GM18511 (cell line): ENCODE measurements at regions not wholly inside any gene's neighbourhood (a gene's known extent, or its start where the extent isn't known, plus 50 kb on each side); places are given as distances from the start of the nearest gene placed in this dataset.

Source experiments
- ATAC-seq: cut with Tn5 transposase; IDR thresholded peaks from one replicate; pipeline ENCODE4 v1.9.1; 2021; ENCODE audit warnings: mild to moderate bottlenecking, moderate library complexity; ENCODE audit not compliant: unreplicated experiment

DNA sequence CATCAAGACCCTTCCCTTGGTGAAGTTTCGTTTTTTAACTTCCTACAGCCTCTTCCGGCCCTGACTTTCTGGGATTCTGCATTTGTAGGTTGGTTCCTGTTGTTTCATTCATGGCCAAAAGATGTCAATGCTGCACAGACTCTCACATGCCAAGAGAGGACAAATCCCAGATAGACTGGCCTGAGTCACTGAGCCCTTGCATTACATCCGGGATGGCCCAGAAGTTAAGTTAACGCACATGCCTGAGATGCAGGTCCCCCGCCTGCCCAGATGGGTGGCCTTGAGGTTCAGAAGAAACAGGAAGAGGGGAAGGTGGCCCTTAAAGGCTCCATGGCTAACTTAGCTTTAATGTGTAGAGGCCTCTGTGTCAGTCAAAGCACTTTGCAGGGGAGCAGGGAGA is 51.6 kb upstream of the SRGAP3 start:
- no peak for ATAC-seq

DNA sequence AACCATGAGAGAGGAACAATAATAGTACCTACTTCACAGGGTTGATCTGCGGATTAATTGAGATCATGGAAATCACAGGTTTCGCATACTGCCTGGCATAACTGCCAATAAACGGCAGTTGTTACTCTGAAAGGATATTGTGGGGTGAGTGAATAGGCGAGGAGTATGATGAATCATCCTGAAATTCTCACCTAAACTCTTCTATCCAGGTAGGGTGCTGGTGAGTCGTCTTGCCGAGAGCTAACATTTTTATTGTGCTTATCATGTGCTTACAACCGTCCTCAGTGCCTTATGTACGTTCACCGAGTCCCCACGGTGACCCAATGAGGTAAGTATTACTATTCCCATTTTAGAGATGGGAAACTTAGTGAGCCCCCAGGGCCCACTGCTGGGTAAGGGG is 52.4 kb upstream of the SRGAP3 start:
- no peak for ATAC-seq

DNA sequence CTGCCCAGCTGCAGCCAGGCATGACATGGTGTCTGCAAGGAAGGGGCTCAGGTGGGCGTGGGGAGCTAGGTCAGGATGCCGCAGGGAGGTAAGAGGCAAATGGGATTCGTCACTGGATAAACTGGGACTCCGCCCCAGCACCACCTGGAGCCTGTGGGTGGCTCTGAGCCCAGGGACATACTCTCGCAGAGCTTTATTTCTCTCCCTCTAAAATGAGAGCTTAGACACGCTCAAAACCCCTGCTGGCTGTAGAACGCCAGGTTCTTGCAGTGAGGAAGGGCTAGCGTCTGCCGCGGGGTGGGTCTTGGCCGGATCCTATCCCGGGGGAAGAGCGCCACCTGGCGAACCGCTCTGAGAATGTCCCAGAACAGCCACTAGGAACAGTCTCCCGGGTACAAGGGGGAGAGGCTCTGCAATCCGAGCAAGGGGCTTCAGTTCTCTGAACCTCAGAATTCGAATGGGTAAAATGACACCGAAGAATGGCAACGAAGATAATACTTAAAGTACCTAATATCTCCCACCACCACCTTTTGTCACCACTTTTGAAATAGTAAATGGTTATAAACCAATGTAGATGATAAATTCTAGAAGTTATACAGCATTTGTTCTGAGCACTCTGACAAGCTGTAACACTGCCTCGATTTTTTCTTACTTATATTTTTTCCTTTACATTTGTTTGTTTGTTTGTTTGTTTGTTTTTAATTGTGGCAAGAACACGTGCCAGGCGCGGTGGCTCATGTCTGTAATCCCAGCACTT is 53.2 kb upstream of the SRGAP3 start:
- ATAC-seq = peak; percentile 97

DNA sequence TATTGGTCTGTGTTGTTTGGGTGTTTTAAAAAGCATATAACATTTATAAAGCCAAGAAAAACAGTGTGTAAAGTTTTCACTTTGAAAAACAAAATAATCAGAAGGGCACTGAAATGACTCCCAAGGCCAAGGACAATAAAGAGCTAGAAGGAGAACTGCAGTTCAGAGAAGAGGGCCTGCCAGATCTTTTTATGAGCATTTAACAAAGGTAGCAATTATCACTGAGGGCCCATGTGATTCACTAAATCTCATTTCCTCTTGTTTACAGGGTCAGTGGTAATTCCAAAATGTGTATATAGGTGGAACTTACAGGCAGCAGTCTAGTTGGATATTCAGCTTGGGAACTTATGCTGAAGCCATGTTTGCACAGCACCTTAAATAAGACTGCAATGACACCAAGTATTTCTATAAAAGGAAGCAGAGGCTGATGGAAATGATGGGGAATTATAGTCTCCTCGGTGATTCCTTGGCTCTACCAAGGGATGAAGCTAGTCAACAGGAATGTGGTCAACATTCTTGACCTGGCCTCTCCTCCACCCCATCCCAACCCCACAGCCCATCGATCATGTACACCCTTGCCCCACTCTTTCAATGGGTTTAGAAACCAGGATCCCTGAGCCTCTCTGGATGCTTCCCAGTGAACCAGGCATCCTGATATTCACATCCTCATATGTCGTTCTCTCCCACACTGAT is 54.4 kb upstream of the THUMPD3 start:
- ATAC-seq = no peak

DNA sequence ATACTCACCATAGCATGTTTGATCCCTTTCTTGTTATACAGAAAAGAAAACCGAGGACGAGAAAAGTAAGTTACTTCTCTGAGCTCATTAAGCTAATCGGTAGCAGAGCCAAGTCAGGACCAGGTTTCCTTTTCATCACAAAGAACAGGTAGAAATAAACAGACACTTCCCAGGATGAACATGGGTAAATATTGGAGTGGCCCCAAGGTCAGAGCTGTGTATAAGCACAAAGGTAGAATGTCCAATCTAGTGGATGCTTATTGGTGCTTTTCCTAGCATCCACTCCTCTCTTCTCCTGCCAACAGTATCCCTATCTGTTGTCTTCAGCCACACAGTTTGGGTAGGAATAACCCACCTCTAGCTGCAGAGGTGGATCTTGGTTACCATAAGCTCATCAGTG is 52.8 kb upstream of the THUMPD3 start:
- no peak for ATAC-seq

DNA sequence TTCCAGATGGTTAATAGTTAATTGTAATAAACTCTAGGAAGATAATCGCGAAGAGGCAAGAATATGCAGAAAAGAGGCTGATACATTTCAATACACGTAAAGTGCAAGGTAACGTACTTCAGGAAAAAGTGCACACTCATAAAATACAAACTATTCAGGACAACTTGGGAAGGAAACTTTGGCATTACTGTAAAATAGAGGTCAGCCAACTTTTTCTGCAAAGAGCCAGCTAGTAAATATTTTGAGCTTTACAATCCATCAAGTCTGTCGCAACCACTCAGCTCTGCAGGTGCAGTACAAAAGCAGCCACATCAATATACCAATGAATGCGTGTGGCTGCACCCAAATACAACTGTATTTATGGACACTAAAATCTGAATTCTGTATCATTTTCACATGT is 51.6 kb upstream of the THUMPD3 start:
- no peak for ATAC-seq
